ENCODE measurements at regions not wholly inside any gene's neighbourhood (a gene's known extent, or its start where the extent isn't known, plus 50 kb on each side); places are given as distances from the start of the nearest gene placed in this dataset.
"Not testable (repeated sequence)": the region's sequence is repeated elsewhere in the genome, so short reads cannot be mapped to it uniquely, and the experiment has no call there.

- not testable (repeated sequence) for H3K9me3 ChIP-seq (ENCODE audit: control insufficient read depth, low read length); H3K9ac ChIP-seq (ENCODE audit: low read length); H3K36me3 ChIP-seq (ENCODE audit: control insufficient read depth, insufficient read depth, low read length)
Observed at GRCh38 chr5:99510237-99510866, 581.5 kb upstream of the CHD1 start.

GRCh38 chr5:99509064-99509463, 580.3 kb upstream of the CHD1 start:
- H3K9ac ChIP-seq (ENCODE audit: low read length); H3K9me3 ChIP-seq (ENCODE audit: control insufficient read depth, low read length): not testable (repeated sequence)

More at GRCh38 chr5:99510237-99510866, 581.5 kb upstream of the CHD1 start:
- not testable (repeated sequence) for H3K4me1 ChIP-seq (ENCODE audit: control insufficient read depth, insufficient read depth, low read length); H3K27me3 ChIP-seq (ENCODE audit: control insufficient read depth, insufficient read depth, low read length); H3K4me3 ChIP-seq (ENCODE audit: low read length)

GRCh38 chr5:99495456-99495855, 566.6 kb upstream of the CHD1 start:
- not testable (repeated sequence) for H3K27me3 ChIP-seq (ENCODE audit: control insufficient read depth, insufficient read depth, low read length); H3K9ac ChIP-seq (ENCODE audit: low read length); H3K4me3 ChIP-seq (ENCODE audit: low read length); H3K9me3 ChIP-seq (ENCODE audit: control insufficient read depth, low read length); H3K4me1 ChIP-seq (ENCODE audit: control insufficient read depth, insufficient read depth, low read length); H3K36me3 ChIP-seq (ENCODE audit: control insufficient read depth, insufficient read depth, low read length)

More at GRCh38 chr5:99509064-99509463, 580.3 kb upstream of the CHD1 start:
- not testable (repeated sequence) for H3K4me3 ChIP-seq (ENCODE audit: low read length); H3K27me3 ChIP-seq (ENCODE audit: control insufficient read depth, insufficient read depth, low read length); H3K36me3 ChIP-seq (ENCODE audit: control insufficient read depth, insufficient read depth, low read length); H3K4me1 ChIP-seq (ENCODE audit: control insufficient read depth, insufficient read depth, low read length)

DNA sequence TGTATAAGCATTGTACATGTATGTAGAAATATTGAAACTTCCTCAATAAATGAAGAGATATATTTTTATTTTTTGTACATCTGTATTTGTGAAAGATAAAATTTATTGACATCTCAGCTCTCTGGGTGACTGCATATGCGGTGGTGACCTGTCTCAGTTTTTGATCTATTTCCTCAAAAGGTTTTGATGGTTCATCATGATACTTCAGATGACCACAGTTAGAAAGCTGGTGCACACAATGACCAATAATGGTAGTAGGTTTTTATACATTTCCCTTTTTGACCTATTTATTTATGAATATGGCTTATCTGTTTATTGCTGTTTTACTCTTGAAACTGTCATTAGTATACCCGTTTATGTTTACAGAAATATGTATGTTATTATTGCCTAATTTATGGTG, 549.6 kb upstream of the CHD1 start:
- H3K36me3 ChIP-seq (ENCODE audit: control insufficient read depth, insufficient read depth, low read length); H3K4me3 ChIP-seq (ENCODE audit: low read length): not testable (repeated sequence)

GRCh38 chr5:99473328-99473727, 544.5 kb upstream of the CHD1 start:
- H3K4me1 ChIP-seq (ENCODE audit: control insufficient read depth, insufficient read depth, low read length); H3K4me3 ChIP-seq (ENCODE audit: low read length); H3K27me3 ChIP-seq (ENCODE audit: control insufficient read depth, insufficient read depth, low read length); H3K9me3 ChIP-seq (ENCODE audit: control insufficient read depth, low read length); H3K36me3 ChIP-seq (ENCODE audit: control insufficient read depth, insufficient read depth, low read length); H3K9ac ChIP-seq (ENCODE audit: low read length): not testable (repeated sequence)

More for the DNA sequence above, 549.6 kb upstream of the CHD1 start:
- H3K27me3 ChIP-seq (ENCODE audit: control insufficient read depth, insufficient read depth, low read length); H3K4me1 ChIP-seq (ENCODE audit: control insufficient read depth, insufficient read depth, low read length); H3K9ac ChIP-seq (ENCODE audit: low read length); H3K9me3 ChIP-seq (ENCODE audit: control insufficient read depth, low read length): not testable (repeated sequence)

DNA sequence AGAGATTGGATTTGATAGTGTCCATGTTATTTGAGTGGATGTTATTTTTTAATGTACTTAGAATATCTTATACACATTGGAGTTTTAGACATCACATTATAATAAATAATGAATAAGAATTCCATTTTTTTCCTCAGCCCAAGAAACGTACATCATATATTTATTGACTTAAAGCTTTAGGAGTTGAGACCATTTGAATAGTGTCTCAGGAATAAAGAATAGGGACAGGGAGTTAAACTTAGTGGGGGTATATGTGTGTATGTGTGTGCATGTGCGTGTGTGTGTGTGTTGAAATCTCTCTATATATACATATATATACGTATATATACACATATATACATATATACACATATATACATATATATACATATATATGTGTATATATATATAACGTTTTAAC, 542.9 kb upstream of the CHD1 start:
- H3K9ac ChIP-seq (ENCODE audit: low read length); H3K4me3 ChIP-seq (ENCODE audit: low read length); H3K36me3 ChIP-seq (ENCODE audit: control insufficient read depth, insufficient read depth, low read length); H3K4me1 ChIP-seq (ENCODE audit: control insufficient read depth, insufficient read depth, low read length); H3K9me3 ChIP-seq (ENCODE audit: control insufficient read depth, low read length); H3K27me3 ChIP-seq (ENCODE audit: control insufficient read depth, insufficient read depth, low read length): not testable (repeated sequence)

- not testable (repeated sequence) for H3K27me3 ChIP-seq (ENCODE audit: control insufficient read depth, insufficient read depth, low read length); H3K4me1 ChIP-seq (ENCODE audit: control insufficient read depth, insufficient read depth, low read length); H3K9me3 ChIP-seq (ENCODE audit: control insufficient read depth, low read length); H3K9ac ChIP-seq (ENCODE audit: low read length); H3K36me3 ChIP-seq (ENCODE audit: control insufficient read depth, insufficient read depth, low read length); H3K4me3 ChIP-seq (ENCODE audit: low read length)
Observed at GRCh38 chr5:99471178-99471577, 542.4 kb upstream of the CHD1 start.

DNA sequence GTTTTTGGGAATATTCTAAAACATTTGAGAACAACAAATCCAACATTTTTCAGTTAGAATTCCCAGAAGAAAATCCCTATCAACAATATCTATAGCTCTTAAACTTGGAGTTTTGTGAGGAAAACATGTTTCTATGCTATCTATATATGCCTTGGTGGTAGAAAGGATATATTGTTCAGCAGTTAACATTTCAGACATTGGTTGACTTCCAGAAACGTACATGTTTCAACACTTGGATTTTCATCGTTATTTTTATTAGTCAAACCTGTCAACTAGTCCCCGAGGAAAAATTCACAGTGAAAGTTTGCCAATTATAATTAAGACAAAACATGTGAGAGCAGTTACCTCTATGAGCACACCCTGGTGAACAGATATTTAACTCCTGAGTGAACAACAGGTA, 541.8 kb upstream of the CHD1 start:
- not testable (repeated sequence) for H3K4me3 ChIP-seq (ENCODE audit: low read length); H3K27me3 ChIP-seq (ENCODE audit: control insufficient read depth, insufficient read depth, low read length); H3K4me1 ChIP-seq (ENCODE audit: control insufficient read depth, insufficient read depth, low read length)

DNA sequence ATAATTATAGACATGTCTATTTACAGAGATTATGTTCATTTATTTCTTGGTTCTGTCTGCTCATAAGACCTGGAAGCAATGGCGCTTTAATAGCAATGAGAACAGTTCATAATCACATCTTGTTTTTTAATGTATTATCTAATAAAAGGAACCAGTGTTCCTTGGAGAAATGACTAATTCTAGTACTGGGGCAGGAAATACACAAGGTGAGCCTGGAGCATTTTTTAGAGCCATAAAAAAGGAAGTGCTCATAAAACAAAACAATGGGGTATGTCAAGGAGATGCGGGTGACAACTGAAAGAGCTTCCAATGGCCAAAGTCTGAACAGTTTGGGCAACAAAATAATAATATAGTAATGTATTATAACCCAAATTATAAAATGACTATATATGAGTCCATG, 531.9 kb upstream of the CHD1 start:
- no peaks in the 10 kb centered on the region for H3K36me3 ChIP-seq (ENCODE audit: control insufficient read depth, insufficient read depth, low read length)
- no peaks in the 10 kb centered on the region for H3K9me3 ChIP-seq (ENCODE audit: control insufficient read depth, low read length)
- no peak overlapping the region for H3K4me3 ChIP-seq (ENCODE audit: low read length)
- no peak overlapping the region for H3K9ac ChIP-seq (ENCODE audit: low read length)
- H3K27me3 ChIP-seq (ENCODE audit: control insufficient read depth, insufficient read depth, low read length) = no peaks in the 10 kb centered on the region
- H3K4me1 ChIP-seq (ENCODE audit: control insufficient read depth, insufficient read depth, low read length) = no peaks in the 10 kb centered on the region

More for the DNA sequence above, 541.8 kb upstream of the CHD1 start:
- not testable (repeated sequence) for H3K9me3 ChIP-seq (ENCODE audit: control insufficient read depth, low read length); H3K36me3 ChIP-seq (ENCODE audit: control insufficient read depth, insufficient read depth, low read length); H3K9ac ChIP-seq (ENCODE audit: low read length)

- no peaks in the 10 kb centered on the region for H3K36me3 ChIP-seq (ENCODE audit: control insufficient read depth, insufficient read depth, low read length)
- no peaks in the 10 kb centered on the region for H3K27me3 ChIP-seq (ENCODE audit: control insufficient read depth, insufficient read depth, low read length)
- no peak overlapping the region for H3K9ac ChIP-seq (ENCODE audit: low read length)
- H3K9me3 ChIP-seq (ENCODE audit: control insufficient read depth, low read length) = no peaks in the 10 kb centered on the region
- no peaks in the 10 kb centered on the region for H3K4me1 ChIP-seq (ENCODE audit: control insufficient read depth, insufficient read depth, low read length)
- no peak overlapping the region for H3K4me3 ChIP-seq (ENCODE audit: low read length)
Observed at GRCh38 chr5:99453196-99453595, 524.4 kb upstream of the CHD1 start.

- Histone ChIP-seq H3K4me1 (ENCODE audit: control insufficient read depth, insufficient read depth, low read length) (peaks cover 14% of the 10 kb centered on the region), H3K9me3 (ENCODE audit: control insufficient read depth, low read length) (no peaks in the 10 kb centered on the region), H3K9ac (ENCODE audit: low read length) (no peak overlapping the region), H3K36me3 (ENCODE audit: control insufficient read depth, insufficient read depth, low read length) (no peaks in the 10 kb centered on the region), H3K4me3 (ENCODE audit: low read length) (no peak overlapping the region), H3K27me3 (ENCODE audit: control insufficient read depth, insufficient read depth, low read length) (no peaks in the 10 kb centered on the region)
Observed at GRCh38 chr5:99449786-99450185, 521.0 kb upstream of the CHD1 start.

DNA sequence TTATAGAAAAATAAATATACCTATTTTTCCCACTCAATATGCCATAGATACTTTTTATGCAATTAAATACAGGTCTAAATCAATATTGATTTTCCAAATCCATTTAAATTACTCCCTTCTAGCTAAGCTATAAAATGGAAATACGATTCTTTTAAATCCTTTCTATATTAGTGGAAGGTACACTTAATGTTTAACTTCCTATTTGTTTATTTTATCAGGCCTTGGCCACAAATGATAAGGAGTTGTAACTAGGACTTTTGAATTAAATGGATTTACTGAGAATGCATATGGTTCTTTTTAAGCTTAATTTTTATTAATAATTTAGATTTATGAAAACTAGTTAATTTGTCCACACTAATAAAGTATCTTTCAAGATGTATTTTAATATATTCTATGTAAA, 517.0 kb upstream of the CHD1 start:
- Histone ChIP-seq H3K36me3 (ENCODE audit: control insufficient read depth, insufficient read depth, low read length) (no peaks in the 10 kb centered on the region), H3K27me3 (ENCODE audit: control insufficient read depth, insufficient read depth, low read length) (no peaks in the 10 kb centered on the region), H3K9ac (ENCODE audit: low read length) (no peak overlapping the region), H3K4me1 (ENCODE audit: control insufficient read depth, insufficient read depth, low read length) (peaks cover 19% of the 10 kb centered on the region), H3K9me3 (ENCODE audit: control insufficient read depth, low read length) (no peaks in the 10 kb centered on the region), H3K4me3 (ENCODE audit: low read length) (no peak overlapping the region)

DNA sequence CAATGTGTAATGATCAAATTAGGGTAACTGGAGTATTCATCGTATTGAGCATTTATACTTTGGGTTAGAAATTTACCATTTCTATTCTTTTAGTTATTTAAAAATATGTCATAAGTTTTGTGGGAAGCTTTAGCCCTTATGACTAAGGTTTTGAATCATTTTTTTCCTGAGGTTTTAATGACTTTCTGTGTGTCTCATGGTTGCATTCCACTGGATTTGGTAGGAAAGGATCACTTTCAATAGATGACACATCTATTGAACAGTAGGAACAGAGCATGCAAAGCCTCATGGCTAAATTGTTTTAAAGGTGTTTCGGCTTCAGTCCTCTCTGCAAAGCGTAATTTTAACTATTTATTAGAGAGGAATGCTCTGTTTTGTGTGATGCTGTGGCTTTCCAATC, 512.4 kb upstream of the CHD1 start:
- Histone ChIP-seq H3K9ac (ENCODE audit: low read length) (no peak overlapping the region), H3K36me3 (ENCODE audit: control insufficient read depth, insufficient read depth, low read length) (no peaks in the 10 kb centered on the region), H3K27me3 (ENCODE audit: control insufficient read depth, insufficient read depth, low read length) (no peaks in the 10 kb centered on the region), H3K4me3 (ENCODE audit: low read length) (no peak overlapping the region), H3K4me1 (ENCODE audit: control insufficient read depth, insufficient read depth, low read length) (peaks cover 15% of the 10 kb centered on the region), H3K9me3 (ENCODE audit: control insufficient read depth, low read length) (no peaks in the 10 kb centered on the region)

Data from mucosa of stomach (tissue), 1 donor.